Neural progenitor cell (in vitro differentiated cells): ENCODE measurements at regions not wholly inside any gene's neighbourhood (a gene's known extent, or its start where the extent isn't known, plus 50 kb on each side); places are given as distances from the start of the nearest gene placed in this dataset.

ENCODE experiments used
- CTCF ChIP-seq: fragments of 200-600 bp; sonication (generic); IDR thresholded peaks from 2 replicates; pipeline ENCODE4 v1.5.1; 2017; ENCODE audit warnings: antibody characterized with exemption, mild to moderate bottlenecking
- EZH2 ChIP-seq: fragments of 200-600 bp; sonication (generic); IDR thresholded peaks from 2 replicates; pipeline ENCODE4 v1.6.1; 2017; ENCODE audit warnings: antibody characterized with exemption, mild to moderate bottlenecking, moderate library complexity
- EZH2phosphoT487 ChIP-seq: fragments of 200-600 bp; sonication (generic); IDR thresholded peaks from 2 replicates; pipeline ENCODE4 v1.6.1; 2017; ENCODE audit warnings: antibody characterized with exemption

- TF ChIP-seq CTCF (no peak), EZH2 (no peak), EZH2phosphoT487 (no peak)
These were observed 257.7 kb upstream of the PLET1 start for GRCh38 chr11:112518371-112518770.
